Fibroblast of mammary gland (primary cell): ENCODE measurements at regions not wholly inside any gene's neighbourhood (a gene's known extent, or its start where the extent isn't known, plus 50 kb on each side); places are given as distances from the start of the nearest gene placed in this dataset.

Experiments used
- DNase-seq: peaks from one replicate; pipeline ENCODE4 v3.0.0-alpha.2; 2010; ENCODE audit warnings: low read depth
- H3K4me3 ChIP-seq: 2 replicates; pipeline ENCODE4 v1.5.1; 2011; ENCODE audit warnings: low read depth, mild to moderate bottlenecking, low read length, moderate library complexity; ENCODE audit not compliant: control insufficient read depth
- TF ChIP-seq, protein P1 (sequence below): conservative IDR thresholded peaks from 2 replicates; pipeline ENCODE4 v1.5.1; 2011; ENCODE audit warnings: low read depth, low read length, inconsistent platforms; ENCODE audit not compliant: control insufficient read depth, insufficient read depth

GRCh38 chr1:191151321-191151807, 673.7 kb upstream of the BRINP3 start:
- no peak overlapping the region for H3K4me3 ChIP-seq
- TF ChIP-seq, protein P1, sequence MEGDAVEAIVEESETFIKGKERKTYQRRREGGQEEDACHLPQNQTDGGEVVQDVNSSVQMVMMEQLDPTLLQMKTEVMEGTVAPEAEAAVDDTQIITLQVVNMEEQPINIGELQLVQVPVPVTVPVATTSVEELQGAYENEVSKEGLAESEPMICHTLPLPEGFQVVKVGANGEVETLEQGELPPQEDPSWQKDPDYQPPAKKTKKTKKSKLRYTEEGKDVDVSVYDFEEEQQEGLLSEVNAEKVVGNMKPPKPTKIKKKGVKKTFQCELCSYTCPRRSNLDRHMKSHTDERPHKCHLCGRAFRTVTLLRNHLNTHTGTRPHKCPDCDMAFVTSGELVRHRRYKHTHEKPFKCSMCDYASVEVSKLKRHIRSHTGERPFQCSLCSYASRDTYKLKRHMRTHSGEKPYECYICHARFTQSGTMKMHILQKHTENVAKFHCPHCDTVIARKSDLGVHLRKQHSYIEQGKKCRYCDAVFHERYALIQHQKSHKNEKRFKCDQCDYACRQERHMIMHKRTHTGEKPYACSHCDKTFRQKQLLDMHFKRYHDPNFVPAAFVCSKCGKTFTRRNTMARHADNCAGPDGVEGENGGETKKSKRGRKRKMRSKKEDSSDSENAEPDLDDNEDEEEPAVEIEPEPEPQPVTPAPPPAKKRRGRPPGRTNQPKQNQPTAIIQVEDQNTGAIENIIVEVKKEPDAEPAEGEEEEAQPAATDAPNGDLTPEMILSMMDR, result no peak
- no peak for DNase-seq

GRCh38 chr1:191152776-191153175, 675.1 kb upstream of the BRINP3 start:
- DNase-seq, result no peak
- H3K4me3 ChIP-seq, result no peak overlapping the region
- TF ChIP-seq, protein P1, result no peak

DNA sequence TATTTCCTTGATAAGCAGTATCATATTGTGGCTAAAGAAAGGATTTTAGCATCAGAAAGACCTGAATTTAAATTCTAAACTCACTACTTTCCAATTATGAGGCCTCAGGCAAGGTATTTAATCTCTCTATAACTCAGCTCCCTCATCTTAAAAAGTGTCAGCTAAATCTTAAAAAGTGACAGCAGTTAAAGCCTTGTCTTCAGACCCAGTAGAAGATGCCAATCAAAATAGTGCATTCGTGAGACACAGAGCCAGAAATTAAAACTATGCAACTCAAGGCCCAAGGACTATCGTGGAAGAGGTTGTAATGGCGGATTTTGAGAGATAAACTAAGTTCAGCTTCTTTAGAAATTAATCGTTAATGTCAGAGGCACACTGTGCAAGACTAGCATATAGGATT, 677.5 kb upstream of the BRINP3 start:
- no peak for DNase-seq
- no peak overlapping the region for H3K4me3 ChIP-seq
- TF ChIP-seq, protein P1, result no peak

DNA sequence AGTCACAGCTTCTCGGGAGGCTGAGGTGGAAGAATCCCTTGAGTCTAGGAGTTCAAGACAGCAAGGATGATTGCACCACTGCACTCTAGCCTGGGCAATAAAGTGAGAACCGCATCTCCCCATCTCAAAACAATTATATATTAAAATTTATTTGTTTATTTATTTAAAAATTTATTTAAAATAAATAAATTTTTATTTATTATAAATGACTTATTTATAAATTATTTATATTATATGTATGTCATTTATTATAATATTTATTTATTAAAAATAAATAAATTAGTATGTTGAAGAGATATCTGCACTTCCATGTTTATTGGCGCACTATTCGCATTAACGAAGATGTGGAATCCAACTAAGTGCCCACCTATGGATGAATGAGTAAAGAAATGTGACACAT, 683.2 kb upstream of the BRINP3 start:
- no peak for DNase-seq
- TF ChIP-seq, protein P1, result no peak
- no peak overlapping the region for H3K4me3 ChIP-seq

GRCh38 chr1:191162762-191163161, 685.1 kb upstream of the BRINP3 start:
- no peak for DNase-seq
- no peak overlapping the region for H3K4me3 ChIP-seq
- TF ChIP-seq, protein P1, result no peak

GRCh38 chr1:191163621-191164020, 686.0 kb upstream of the BRINP3 start:
- TF ChIP-seq, protein P1, result no peak
- DNase-seq, result no peak
- H3K4me3 ChIP-seq, result no peak overlapping the region

DNA sequence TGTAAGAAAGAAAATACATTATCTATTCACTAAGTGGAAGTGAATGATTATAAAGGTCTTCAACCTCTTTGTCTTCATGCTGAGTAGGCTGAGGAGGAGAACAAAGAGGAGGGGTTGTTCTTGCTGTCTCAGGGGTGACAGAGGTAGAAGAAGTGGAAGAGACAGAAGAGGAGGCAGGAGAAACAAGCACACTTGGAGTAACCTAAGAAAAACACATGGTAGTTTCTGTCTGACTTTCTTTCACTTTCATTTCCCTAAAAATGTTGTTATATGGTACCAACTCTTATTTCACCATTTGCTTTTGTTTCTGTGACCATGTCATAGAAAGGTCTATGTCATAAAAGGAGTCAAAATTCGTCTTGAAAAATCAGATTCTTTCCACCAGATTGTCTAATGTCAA, 696.6 kb upstream of the BRINP3 start:
- TF ChIP-seq, protein P1, result no peak
- DNase-seq, result no peak
- no peak overlapping the region for H3K4me3 ChIP-seq
